Effector memory CD4-positive, alpha-beta T cell (primary cell): ENCODE measurements at regions not wholly inside any gene's neighbourhood (a gene's known extent, or its start where the extent isn't known, plus 50 kb on each side); places are given as distances from the start of the nearest gene placed in this dataset.
"Not testable (repeated sequence)": the region's sequence is repeated elsewhere in the genome, so short reads cannot be mapped to it uniquely, and the experiment has no call there.

Experiments used
- DNase-seq, 3 donors: peaks; one replicate each; pipeline ENCODE4 v3.0.0-alpha.2; 2020
- H3K27ac ChIP-seq: 2 replicates; pipeline ENCODE4 v1.7.0; 2013; ENCODE audit warnings: mild to moderate bottlenecking, low read length, moderate library complexity; ENCODE audit not compliant: insufficient read depth, poor library complexity, severe bottlenecking
- H3K27me3 ChIP-seq: replicated peaks from 2 replicates; pipeline ENCODE4 v1.7.0; 2013; ENCODE audit warnings: mild to moderate bottlenecking, low read length; ENCODE audit not compliant: insufficient read depth, control insufficient read depth, poor library complexity, severe bottlenecking
- H3K36me3 ChIP-seq: 2 replicates; pipeline ENCODE4 v1.7.0; 2013; ENCODE audit warnings: mild to moderate bottlenecking, low read length, moderate library complexity; ENCODE audit not compliant: control insufficient read depth, insufficient read depth
- H3K4me1 ChIP-seq: 2 replicates; pipeline ENCODE4 v1.7.0; 2013; ENCODE audit warnings: low read length, mild to moderate bottlenecking; ENCODE audit not compliant: control insufficient read depth, insufficient read depth, poor library complexity, severe bottlenecking
- H3K4me3 ChIP-seq: 2 replicates; pipeline ENCODE4 v1.7.0; 2013; ENCODE audit warnings: low read length, low read depth, mild to moderate bottlenecking; ENCODE audit not compliant: insufficient read depth, poor library complexity, severe bottlenecking
- H3K9me3 ChIP-seq: 2 replicates; pipeline ENCODE4 v1.7.0; 2013; ENCODE audit warnings: mild to moderate bottlenecking, low read length, moderate library complexity; ENCODE audit not compliant: control insufficient read depth

DNA sequence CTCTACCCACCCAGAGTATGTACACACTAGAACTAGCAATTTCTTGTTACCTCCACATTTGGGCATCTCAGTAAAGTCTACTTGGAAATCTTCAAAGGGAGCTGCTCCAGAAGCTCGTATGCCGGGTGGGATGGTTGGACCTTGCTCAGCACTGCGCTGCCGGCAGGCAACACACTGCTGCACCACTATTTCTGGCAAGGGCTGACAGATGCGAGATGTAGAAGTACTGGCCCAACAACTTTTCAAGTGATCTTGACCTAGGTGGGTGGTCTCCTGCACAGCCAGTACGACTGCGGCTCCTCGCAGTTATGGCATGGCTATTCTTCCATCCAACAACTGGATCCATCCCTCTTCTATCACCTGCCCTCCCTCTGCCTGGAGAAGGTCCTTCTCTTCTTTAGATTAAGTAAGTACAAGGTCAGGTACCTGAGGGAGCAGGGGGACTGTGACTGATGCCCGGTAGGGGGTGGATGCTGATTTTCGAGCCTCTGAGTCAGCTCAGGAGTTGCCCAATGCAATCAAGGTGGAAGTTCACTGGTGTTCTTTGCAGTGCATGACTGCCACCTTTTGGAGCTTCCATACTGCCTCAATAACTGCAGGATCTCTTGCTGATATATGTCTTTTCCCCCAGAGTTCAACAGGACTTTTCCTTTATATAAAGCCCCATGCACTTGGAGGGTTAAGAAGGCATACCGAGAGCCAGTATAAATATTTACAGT is 100.4 kb upstream of the SLC1A4 start:
- H3K27ac ChIP-seq, result no peak overlapping the region
- no peaks in the 10 kb centered on the region for H3K9me3 ChIP-seq
- H3K27me3 ChIP-seq, result no peaks in the 10 kb centered on the region
- no peaks in the 10 kb centered on the region for H3K36me3 ChIP-seq
- DNase-seq, result no peak
- H3K4me3 ChIP-seq, result no peak overlapping the region
- H3K4me1 ChIP-seq, result no peaks in the 10 kb centered on the region

DNA sequence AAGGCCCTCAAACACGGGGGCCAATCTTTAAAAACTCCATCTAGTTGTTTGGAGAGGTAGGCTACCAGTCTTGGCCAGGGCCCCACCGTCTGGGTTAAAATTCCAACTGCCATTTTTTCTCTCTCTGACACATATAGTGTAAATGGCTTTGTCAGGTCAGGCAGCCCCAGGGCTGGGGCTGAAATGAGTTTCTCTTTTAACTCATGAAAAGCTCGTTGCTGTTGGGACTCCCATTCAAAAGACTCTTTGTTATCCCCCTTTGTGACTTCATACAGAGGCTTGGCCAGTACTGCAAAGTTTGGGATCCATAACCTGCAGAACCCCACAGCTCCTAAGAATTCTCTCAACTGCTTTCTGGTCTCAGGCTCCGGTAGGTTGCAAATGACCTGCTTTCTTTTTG is 99.4 kb upstream of the SLC1A4 start:
- no peak for DNase-seq
- H3K9me3 ChIP-seq, result no peaks in the 10 kb centered on the region
- H3K36me3 ChIP-seq, result no peaks in the 10 kb centered on the region
- no peak overlapping the region for H3K4me3 ChIP-seq
- H3K27me3 ChIP-seq, result no peaks in the 10 kb centered on the region
- no peak overlapping the region for H3K27ac ChIP-seq
- no peaks in the 10 kb centered on the region for H3K4me1 ChIP-seq

DNA sequence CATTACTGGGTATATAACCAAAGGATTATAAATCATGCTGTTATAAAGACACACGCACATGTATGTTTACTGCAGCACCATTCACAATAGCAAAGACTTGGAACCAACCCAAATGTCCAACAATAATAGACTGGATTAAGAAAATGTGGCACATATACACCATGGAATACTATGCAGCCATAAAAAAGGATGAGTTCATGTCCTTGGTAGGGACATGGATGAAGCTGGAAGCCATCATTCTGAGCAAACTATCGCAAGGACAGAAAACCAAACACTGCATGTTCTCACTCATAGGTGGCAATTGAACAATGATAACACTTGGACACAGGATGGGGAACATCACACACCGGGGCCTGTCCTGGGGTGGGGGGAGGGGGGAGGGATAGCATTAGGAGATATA is 92.6 kb upstream of the SLC1A4 start:
- not testable (repeated sequence) for H3K27me3 ChIP-seq, H3K27ac ChIP-seq, H3K4me3 ChIP-seq, DNase-seq, H3K36me3 ChIP-seq, H3K4me1 ChIP-seq, H3K9me3 ChIP-seq

DNA sequence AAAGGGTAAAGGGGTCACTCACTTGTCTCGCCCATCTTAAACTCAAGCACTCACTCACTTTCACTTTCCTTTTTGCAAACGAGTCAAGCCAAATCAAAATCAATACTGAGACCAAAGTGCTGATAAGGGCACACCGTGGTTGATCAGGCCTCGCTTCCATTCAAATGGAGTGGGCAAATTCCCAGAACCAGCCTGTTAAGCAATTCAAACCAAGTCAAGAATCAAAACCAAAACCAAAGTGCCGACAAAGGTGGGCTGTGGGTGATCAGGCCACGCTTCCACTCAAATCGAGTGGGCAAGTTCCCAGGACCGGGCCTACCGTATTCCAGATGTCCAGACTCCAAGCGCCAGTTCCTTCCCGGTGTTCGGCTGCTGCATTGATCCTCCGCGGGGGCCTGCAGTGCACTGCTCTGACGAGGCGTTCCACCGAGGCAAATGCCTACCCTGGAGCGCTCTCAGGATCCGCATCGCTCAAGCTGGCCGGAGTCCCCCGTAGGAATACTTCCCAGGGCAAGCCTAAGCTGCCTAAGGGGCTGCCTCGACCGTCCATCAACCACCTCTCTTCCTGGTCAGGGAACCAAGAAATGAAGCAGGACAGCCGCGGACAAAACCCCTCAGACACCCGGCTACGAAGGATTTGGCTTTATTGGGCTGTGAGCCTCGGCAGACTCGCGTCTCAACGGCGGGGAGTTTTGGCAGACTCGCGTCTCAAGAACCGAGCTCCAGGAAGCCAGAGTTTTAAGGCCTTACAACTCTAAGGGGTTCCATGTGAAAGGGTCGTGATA is 89.9 kb upstream of the SLC1A4 start:
- Histone ChIP-seq H3K27ac (no peak overlapping the region), H3K4me1 (no peaks in the 10 kb centered on the region), H3K27me3 (no peaks in the 10 kb centered on the region), H3K4me3 (peak overlapping the region; percentile 18), H3K36me3 (no peaks in the 10 kb centered on the region), H3K9me3 (no peaks in the 10 kb centered on the region)
- DNase-seq, result no peak

DNA sequence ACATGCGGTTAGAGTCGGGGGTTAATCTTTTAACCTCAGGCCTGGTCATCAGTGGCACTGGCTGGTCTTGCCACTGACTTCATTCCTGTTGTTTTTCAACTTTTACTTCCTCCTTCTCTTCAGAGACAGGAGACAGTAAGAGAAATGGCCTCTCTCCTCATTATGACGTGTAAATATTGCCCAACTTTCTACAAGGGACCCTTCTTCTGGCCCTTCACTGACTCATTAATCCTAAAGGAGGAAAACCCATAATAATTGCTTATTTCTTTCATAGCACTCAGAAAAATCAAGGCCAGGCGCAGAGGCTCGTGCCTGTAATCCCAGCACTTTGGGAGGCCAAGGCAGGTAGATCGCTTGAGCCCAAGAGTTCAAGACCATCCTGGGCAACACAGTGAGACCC is 89.3 kb upstream of the SLC1A4 start:
- not testable (repeated sequence) for DNase-seq, H3K27ac ChIP-seq, H3K36me3 ChIP-seq, H3K4me1 ChIP-seq, H3K9me3 ChIP-seq, H3K4me3 ChIP-seq, H3K27me3 ChIP-seq

DNA sequence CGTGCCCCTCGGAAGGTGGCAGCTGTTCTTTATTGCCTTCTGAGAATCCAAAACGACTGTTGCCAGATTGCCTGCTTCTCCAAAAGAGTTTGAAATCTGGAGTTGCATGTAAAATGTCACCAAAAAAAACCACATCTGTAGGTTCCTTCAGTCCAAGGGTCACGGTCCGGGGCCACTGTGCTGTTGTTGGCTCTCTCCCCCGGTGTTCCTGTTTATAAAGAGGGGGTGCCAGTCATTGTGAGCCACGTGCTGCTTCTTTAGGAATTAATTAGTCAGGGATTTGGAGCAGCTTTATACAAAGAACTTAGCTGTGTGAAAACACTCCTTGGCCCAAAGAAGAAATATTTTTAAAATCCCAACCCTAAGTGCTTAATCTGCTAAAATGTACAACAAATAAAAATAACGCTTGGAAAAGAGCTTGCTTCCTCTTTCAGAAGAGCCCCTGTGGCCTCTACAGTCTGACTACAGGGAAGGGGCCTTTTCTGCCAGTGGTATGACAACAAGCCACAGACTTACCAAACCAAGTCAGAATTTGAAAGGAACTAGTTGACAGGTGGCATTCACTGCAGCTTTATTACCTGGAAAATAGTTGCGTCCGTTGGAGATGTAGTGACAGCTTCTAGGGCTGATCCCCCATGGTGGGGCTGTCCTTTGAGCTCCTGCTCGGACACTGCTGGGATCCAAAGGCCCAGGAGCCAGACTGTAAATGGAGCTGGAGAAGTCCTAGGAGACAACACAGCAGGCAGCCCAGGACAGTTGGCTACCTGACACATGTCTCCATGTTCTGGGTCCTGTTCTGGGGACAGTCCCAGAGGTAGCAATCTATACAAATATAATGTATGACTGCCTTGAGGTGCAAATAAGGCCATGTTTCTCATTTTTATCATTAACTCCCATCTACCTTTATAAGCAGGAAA is 84.5 kb upstream of the SLC1A4 start:
- Histone ChIP-seq H3K4me3 (no peak overlapping the region), H3K4me1 (no peaks in the 10 kb centered on the region), H3K9me3 (no peaks in the 10 kb centered on the region), H3K27me3 (no peaks in the 10 kb centered on the region), H3K27ac (no peak overlapping the region), H3K36me3 (no peaks in the 10 kb centered on the region)
- DNase-seq, result no peak

DNA sequence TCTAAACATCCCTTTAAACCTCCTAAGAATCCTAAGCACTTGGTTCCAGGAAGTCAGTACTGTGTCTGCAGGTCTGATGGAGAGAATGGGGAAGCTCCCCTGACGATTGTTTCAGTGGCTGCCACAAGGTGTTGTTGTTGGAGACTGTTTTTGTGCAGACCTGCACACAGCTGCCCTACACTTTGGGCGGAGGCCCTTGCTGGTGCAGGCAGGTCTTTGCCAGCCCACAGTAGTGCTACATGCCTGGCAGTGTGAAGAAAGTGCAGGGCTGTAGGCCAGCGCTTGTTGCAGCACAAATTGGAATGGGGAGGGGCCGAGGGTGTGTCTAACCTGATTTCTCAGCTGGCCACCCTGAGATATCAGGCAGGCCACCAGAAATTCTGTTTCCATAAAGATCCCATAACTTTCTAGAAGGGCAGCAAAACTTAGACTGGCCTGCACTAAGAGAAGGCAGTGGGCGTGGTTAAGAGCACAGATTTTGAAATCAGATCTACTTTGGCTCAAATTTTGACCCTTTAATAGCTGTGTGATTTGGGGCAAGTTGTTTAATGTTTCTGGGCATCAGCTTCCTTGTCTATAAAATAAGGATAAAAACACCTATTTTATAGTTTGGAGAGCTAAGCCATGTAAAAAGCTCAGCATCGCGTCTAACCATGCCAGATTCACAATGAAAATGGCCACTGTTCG is 83.7 kb upstream of the SLC1A4 start:
- Histone ChIP-seq H3K27ac (no peak overlapping the region), H3K36me3 (no peaks in the 10 kb centered on the region), H3K4me1 (no peaks in the 10 kb centered on the region), H3K27me3 (no peaks in the 10 kb centered on the region), H3K4me3 (no peak overlapping the region), H3K9me3 (no peaks in the 10 kb centered on the region)
- no peak for DNase-seq

DNA sequence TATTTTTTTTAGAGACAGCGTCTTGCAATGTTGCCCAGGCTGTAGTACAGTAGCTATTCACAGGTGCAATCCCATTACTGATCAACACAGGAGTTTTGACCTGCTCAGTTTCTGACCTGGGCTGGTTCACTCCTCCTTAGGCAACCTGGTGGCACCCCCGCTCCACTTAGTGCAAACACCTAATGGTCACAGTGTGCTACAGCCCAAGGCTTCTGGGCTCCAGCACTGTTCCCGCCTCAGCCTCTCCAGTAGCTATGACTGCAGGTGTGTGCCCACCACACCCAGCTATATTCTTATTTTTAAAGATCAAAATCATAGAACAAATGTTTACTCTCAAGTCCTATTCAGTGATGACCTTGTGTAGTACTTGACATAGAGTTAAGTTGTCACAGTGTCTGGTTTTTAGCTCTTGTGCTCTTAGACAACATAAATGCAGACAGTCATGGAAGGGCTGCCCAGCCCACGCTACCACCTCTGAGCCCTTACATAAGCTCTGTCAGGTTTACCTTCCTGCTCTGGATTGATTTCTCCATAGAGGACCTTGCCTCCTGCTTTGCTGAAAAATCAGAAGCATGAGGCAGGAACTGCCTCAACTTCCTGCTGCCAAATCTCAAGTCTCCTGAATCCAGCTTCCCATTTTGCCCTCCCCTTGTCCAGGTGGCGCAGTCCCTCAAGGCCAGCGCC is 82.2 kb upstream of the SLC1A4 start:
- Histone ChIP-seq H3K36me3 (no peaks in the 10 kb centered on the region), H3K27ac (no peak overlapping the region), H3K9me3 (no peaks in the 10 kb centered on the region), H3K4me3 (no peak overlapping the region), H3K4me1 (no peaks in the 10 kb centered on the region), H3K27me3 (no peaks in the 10 kb centered on the region)
- no peak for DNase-seq

DNA sequence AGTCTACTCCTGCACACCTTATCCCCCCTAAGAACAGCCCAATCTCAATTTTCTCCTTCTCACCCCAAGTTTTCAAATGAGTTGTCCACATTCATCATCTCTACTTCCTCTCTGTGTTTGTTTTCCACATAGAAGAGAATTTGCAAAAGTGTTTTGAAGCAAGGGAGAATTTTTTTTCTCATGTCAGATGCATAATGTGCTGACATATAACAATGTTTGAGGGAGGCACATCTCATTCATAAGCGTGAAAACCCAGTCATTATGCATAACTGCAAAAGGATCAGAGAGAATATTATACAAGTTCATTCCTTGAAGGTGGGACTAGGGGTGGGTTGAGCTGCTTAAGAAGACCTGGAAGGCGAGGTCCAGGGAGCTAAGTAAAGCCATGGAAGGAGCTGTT is 80.8 kb upstream of the SLC1A4 start:
- no peaks in the 10 kb centered on the region for H3K4me1 ChIP-seq
- no peak for DNase-seq
- H3K9me3 ChIP-seq, result no peaks in the 10 kb centered on the region
- no peak overlapping the region for H3K27ac ChIP-seq
- H3K27me3 ChIP-seq, result no peaks in the 10 kb centered on the region
- no peaks in the 10 kb centered on the region for H3K36me3 ChIP-seq
- no peak overlapping the region for H3K4me3 ChIP-seq
